ENCODE measurements at regions not wholly inside any gene's neighbourhood (a gene's known extent, or its start where the extent isn't known, plus 50 kb on each side); places are given as distances from the start of the nearest gene placed in this dataset.

GRCh38 chr3:35529337-35529736 lies 110.0 kb upstream of the ARPP21 start:
- Histone ChIP-seq H3K4ac (ENCODE audit: low read depth in 1 of 2, low read length in 2 of 2) (no peak overlapping the region), H2AK5ac (ENCODE audit: low read length, severe bottlenecking) (peak overlapping the region; percentile 36), H2BK15ac (ENCODE audit: low read depth, poor library complexity, severe bottlenecking) (no peak overlapping the region), H4K8ac (ENCODE audit: low read length) (no peak overlapping the region), H2BK5ac (ENCODE audit: low read depth, low read length, poor library complexity, severe bottlenecking) (no peak overlapping the region), H3K9ac (ENCODE audit: low read length) (no peak overlapping the region), H3K23ac (ENCODE audit: low read length in 2 of 2) (no peak overlapping the region), H3K27me3 (ENCODE audit: control insufficient read depth in 1 of 2, insufficient read depth in 1 of 2, low read length in 2 of 2) (no peaks in the 10 kb centered on the region), H3K4me1 (ENCODE audit: control insufficient read depth, insufficient read depth, low read depth, low read length) (no peaks in the 10 kb centered on the region), H3K36me3 (ENCODE audit: control insufficient read depth in 1 of 2, insufficient read depth in 2 of 2, low read depth in 1 of 2, low read length in 2 of 2) (no peaks in the 10 kb centered on the region), H2BK12ac (ENCODE audit: low read length in 2 of 2) (no peak overlapping the region), H3K79me1 (replicated peaks; ENCODE audit: low read length, poor library complexity, severe bottlenecking) (no peaks in the 10 kb centered on the region), H3K4me2 (ENCODE audit: low read length, poor library complexity, severe bottlenecking) (no peak overlapping the region), H3K9me3 (ENCODE audit: control insufficient read depth, low read length) (no peaks in the 10 kb centered on the region), H3K27ac (ENCODE audit: low read length, poor library complexity, severe bottlenecking) (peak overlapping the region; percentile 80), H4K91ac (ENCODE audit: low read length) (no peak overlapping the region), H2BK120ac (ENCODE audit: low read depth, low read length) (no peak overlapping the region), H2AFZ (ENCODE audit: low read depth, low read length) (no peak overlapping the region), H3K14ac (ENCODE audit: low read length in 2 of 2) (no peak overlapping the region), H3K18ac (ENCODE audit: low read depth in 1 of 2, low read length in 2 of 2) (no peak overlapping the region), H3K4me3 (ENCODE audit: insufficient read depth in 1 of 2, low read depth in 1 of 2, low read length in 2 of 2) (no peak overlapping the region)
- 92% methylated on average over 5 of the region's 6 CpGs for WGBS
- DNase-seq: no peak

GRCh38 chr3:35537265-35537664 lies 102.1 kb upstream of the ARPP21 start:
- 69% methylated on average over 1 of the region's 1 CpG for WGBS
- Histone ChIP-seq H3K79me1 (replicated peaks; ENCODE audit: low read length, poor library complexity, severe bottlenecking) (no peaks in the 10 kb centered on the region), H3K9me3 (ENCODE audit: control insufficient read depth, low read length) (no peaks in the 10 kb centered on the region), H3K4me2 (ENCODE audit: low read length, poor library complexity, severe bottlenecking) (no peak overlapping the region), H2BK15ac (ENCODE audit: low read depth, poor library complexity, severe bottlenecking) (no peak overlapping the region), H3K4me1 (ENCODE audit: control insufficient read depth, insufficient read depth, low read depth, low read length) (no peaks in the 10 kb centered on the region), H3K4ac (ENCODE audit: low read depth in 1 of 2, low read length in 2 of 2) (no peak overlapping the region), H3K4me3 (ENCODE audit: insufficient read depth in 1 of 2, low read depth in 1 of 2, low read length in 2 of 2) (no peak overlapping the region), H4K91ac (ENCODE audit: low read length) (no peak overlapping the region), H3K27ac (ENCODE audit: low read length, poor library complexity, severe bottlenecking) (no peak overlapping the region), H3K18ac (ENCODE audit: low read depth in 1 of 2, low read length in 2 of 2) (no peak overlapping the region), H3K27me3 (ENCODE audit: control insufficient read depth in 1 of 2, insufficient read depth in 1 of 2, low read length in 2 of 2) (no peaks in the 10 kb centered on the region), H3K23ac (ENCODE audit: low read length in 2 of 2) (no peak overlapping the region), H3K36me3 (ENCODE audit: control insufficient read depth in 1 of 2, insufficient read depth in 2 of 2, low read depth in 1 of 2, low read length in 2 of 2) (no peaks in the 10 kb centered on the region), H2BK5ac (ENCODE audit: low read depth, low read length, poor library complexity, severe bottlenecking) (no peak overlapping the region), H2AFZ (ENCODE audit: low read depth, low read length) (no peak overlapping the region), H2BK120ac (ENCODE audit: low read depth, low read length) (no peak overlapping the region), H3K9ac (ENCODE audit: low read length) (no peak overlapping the region), H2BK12ac (ENCODE audit: low read length in 2 of 2) (no peak overlapping the region), H2AK5ac (ENCODE audit: low read length, severe bottlenecking) (no peak overlapping the region), H4K8ac (ENCODE audit: low read length) (no peak overlapping the region), H3K14ac (ENCODE audit: low read length in 2 of 2) (peak overlapping the region in 1 of 2 experiments; percentile 3)
- no peak for DNase-seq

- H3K9me3 ChIP-seq (ENCODE audit: control insufficient read depth, low read length): no peaks in the 10 kb centered on the region
- H4K91ac ChIP-seq (ENCODE audit: low read length): no peak overlapping the region
- H3K14ac ChIP-seq (ENCODE audit: low read length in 2 of 2): no peak overlapping the region
- no peak overlapping the region for H2BK15ac ChIP-seq (ENCODE audit: low read depth, poor library complexity, severe bottlenecking)
- H3K4me2 ChIP-seq (ENCODE audit: low read length, poor library complexity, severe bottlenecking): no peak overlapping the region
- H4K8ac ChIP-seq (ENCODE audit: low read length): no peak overlapping the region
- no peak overlapping the region for H3K18ac ChIP-seq (ENCODE audit: low read depth in 1 of 2, low read length in 2 of 2)
- no peaks in the 10 kb centered on the region for H3K27me3 ChIP-seq (ENCODE audit: control insufficient read depth in 1 of 2, insufficient read depth in 1 of 2, low read length in 2 of 2)
- no peaks in the 10 kb centered on the region for H3K4me1 ChIP-seq (ENCODE audit: control insufficient read depth, insufficient read depth, low read depth, low read length)
- H3K4ac ChIP-seq (ENCODE audit: low read depth in 1 of 2, low read length in 2 of 2): no peak overlapping the region
- H3K36me3 ChIP-seq (ENCODE audit: control insufficient read depth in 1 of 2, insufficient read depth in 2 of 2, low read depth in 1 of 2, low read length in 2 of 2): no peaks in the 10 kb centered on the region
- no peak overlapping the region for H3K23ac ChIP-seq (ENCODE audit: low read length in 2 of 2)
- H3K79me1 ChIP-seq (replicated peaks; ENCODE audit: low read length, poor library complexity, severe bottlenecking): no peaks in the 10 kb centered on the region
- no peak overlapping the region for H2AK5ac ChIP-seq (ENCODE audit: low read length, severe bottlenecking)
- no peak overlapping the region for H2BK5ac ChIP-seq (ENCODE audit: low read depth, low read length, poor library complexity, severe bottlenecking)
- DNase-seq: no peak
- no peak overlapping the region for H2BK120ac ChIP-seq (ENCODE audit: low read depth, low read length)
- 36% methylated on average over 1 of the region's 1 CpG for WGBS
- no peak overlapping the region for H2AFZ ChIP-seq (ENCODE audit: low read depth, low read length)
- no peak overlapping the region for H3K27ac ChIP-seq (ENCODE audit: low read length, poor library complexity, severe bottlenecking)
- H3K9ac ChIP-seq (ENCODE audit: low read length): no peak overlapping the region
- H3K4me3 ChIP-seq (ENCODE audit: insufficient read depth in 1 of 2, low read depth in 1 of 2, low read length in 2 of 2): no peak overlapping the region
- no peak overlapping the region for H2BK12ac ChIP-seq (ENCODE audit: low read length in 2 of 2)
These were observed 94.3 kb upstream of the ARPP21 start for GRCh38 chr3:35544976-35545375.

GRCh38 chr3:35549690-35550089 lies 89.6 kb upstream of the ARPP21 start:
- Histone ChIP-seq H3K79me1 (replicated peaks; ENCODE audit: low read length, poor library complexity, severe bottlenecking) (no peaks in the 10 kb centered on the region), H3K18ac (ENCODE audit: low read depth in 1 of 2, low read length in 2 of 2) (no peak overlapping the region), H2AK5ac (ENCODE audit: low read length, severe bottlenecking) (no peak overlapping the region), H2BK5ac (ENCODE audit: low read depth, low read length, poor library complexity, severe bottlenecking) (no peak overlapping the region), H3K23ac (ENCODE audit: low read length in 2 of 2) (no peak overlapping the region), H3K9ac (ENCODE audit: low read length) (no peak overlapping the region), H2AFZ (ENCODE audit: low read depth, low read length) (no peak overlapping the region), H3K36me3 (ENCODE audit: control insufficient read depth in 1 of 2, insufficient read depth in 2 of 2, low read depth in 1 of 2, low read length in 2 of 2) (no peaks in the 10 kb centered on the region), H3K4ac (ENCODE audit: low read depth in 1 of 2, low read length in 2 of 2) (no peak overlapping the region), H4K91ac (ENCODE audit: low read length) (no peak overlapping the region), H2BK15ac (ENCODE audit: low read depth, poor library complexity, severe bottlenecking) (no peak overlapping the region), H3K4me1 (ENCODE audit: control insufficient read depth, insufficient read depth, low read depth, low read length) (no peaks in the 10 kb centered on the region), H3K14ac (ENCODE audit: low read length in 2 of 2) (no peak overlapping the region), H3K4me3 (ENCODE audit: insufficient read depth in 1 of 2, low read depth in 1 of 2, low read length in 2 of 2) (no peak overlapping the region), H2BK120ac (ENCODE audit: low read depth, low read length) (no peak overlapping the region), H3K9me3 (ENCODE audit: control insufficient read depth, low read length) (no peaks in the 10 kb centered on the region), H4K8ac (ENCODE audit: low read length) (no peak overlapping the region), H3K4me2 (ENCODE audit: low read length, poor library complexity, severe bottlenecking) (no peak overlapping the region), H3K27ac (ENCODE audit: low read length, poor library complexity, severe bottlenecking) (no peak overlapping the region), H3K27me3 (ENCODE audit: control insufficient read depth in 1 of 2, insufficient read depth in 1 of 2, low read length in 2 of 2) (no peaks in the 10 kb centered on the region), H2BK12ac (ENCODE audit: low read length in 2 of 2) (no peak overlapping the region)
- DNase-seq: no peak
- 100% methylated on average over 1 of the region's 1 CpG for WGBS

All from mesenchymal stem cell (in vitro differentiated cells and primary cell).